Ascending aorta (tissue), 2 donors: ENCODE measurements at regions not wholly inside any gene's neighbourhood (a gene's known extent, or its start where the extent isn't known, plus 50 kb on each side); places are given as distances from the start of the nearest gene placed in this dataset.

Experiments used
- DNase-seq, 2 donors: peaks; one replicate each; pipeline ENCODE4 v3.0.0-alpha.2; 2019; ENCODE audit warnings: low spot score in 2 of 2
- H3K27ac ChIP-seq, 2 donors: fragments of 200-600 bp; sonication (generic); one replicate each; pipeline ENCODE4 v1.5.1; 2016 to 2017; ENCODE audit warnings: mild to moderate bottlenecking in 1 of 2
- H3K27me3 ChIP-seq: fragments of 200-600 bp; sonication (generic); one replicate; pipeline ENCODE4 v1.5.1; 2017
- H3K36me3 ChIP-seq, 2 donors: fragments of 200-600 bp; sonication (generic); one replicate each; pipeline ENCODE4 v1.5.1; 2016
- H3K4me1 ChIP-seq, 2 donors: fragments of 200-600 bp; sonication (generic); one replicate each; pipeline ENCODE4 v1.5.1; 2016 to 2017; ENCODE audit warnings: mild to moderate bottlenecking in 1 of 2
- H3K4me3 ChIP-seq, 2 donors: fragments of 200-600 bp; sonication (generic); one replicate each; pipeline ENCODE4 v1.5.1; 2016 to 2017; ENCODE audit warnings: mild to moderate bottlenecking in 1 of 2
- H3K9me3 ChIP-seq, 2 donors: fragments of 200-600 bp; sonication (generic); one replicate each; pipeline ENCODE4 v1.5.1; 2016
- CTCF ChIP-seq, 3 experiments: fragments of 200-600 bp in 2 of 3; fragments of 450-650 bp in 1 of 3; sonication (generic) in 2 of 3; IDR thresholded peaks; one replicate each; pipeline ENCODE4 v1.5.1; 2016 to 2019; ENCODE audit warnings: antibody characterized with exemption in 3 of 3, mild to moderate bottlenecking in 1 of 3, moderate library complexity in 1 of 3
- intact Hi-C: fragments of 100-400 bp; cut with DNase I; formaldehyde crosslinking; loops from one replicate; pipeline ENCODE4 v1.15.1; 2023

GRCh38 chr21:17915976-17916375, 96.8 kb upstream of the C21orf91 start:
- H3K27ac ChIP-seq: no peak overlapping the region
- no peaks in the 10 kb centered on the region for H3K9me3 ChIP-seq
- DNase-seq: no peak
- H3K4me1 ChIP-seq: no peaks in the 10 kb centered on the region
- no peaks in the 10 kb centered on the region for H3K36me3 ChIP-seq
- H3K27me3 ChIP-seq: no peaks in the 10 kb centered on the region
- intact Hi-C loops: no loop called here
- no peak for TF ChIP-seq CTCF (IDR thresholded peaks at IDR 0.05)
- no peak overlapping the region for H3K4me3 ChIP-seq

GRCh38 chr21:17911628-17912027, 92.5 kb upstream of the C21orf91 start:
- intact Hi-C loops: no loop called here
- Histone ChIP-seq H3K27ac (no peak overlapping the region), H3K9me3 (no peaks in the 10 kb centered on the region), H3K27me3 (no peaks in the 10 kb centered on the region), H3K36me3 (no peaks in the 10 kb centered on the region), H3K4me3 (no peak overlapping the region), H3K4me1 (no peaks in the 10 kb centered on the region)
- DNase-seq: no peak
- no peak for TF ChIP-seq CTCF (IDR thresholded peaks at IDR 0.05)

- H3K9me3 ChIP-seq: no peaks in the 10 kb centered on the region
- no peak for TF ChIP-seq CTCF (IDR thresholded peaks at IDR 0.05)
- no peak overlapping the region for H3K4me3 ChIP-seq
- no peaks in the 10 kb centered on the region for H3K4me1 ChIP-seq
- H3K27ac ChIP-seq: no peak overlapping the region
- H3K36me3 ChIP-seq: no peaks in the 10 kb centered on the region
- intact Hi-C loops: loop anchor here (1.0 kb wide), 1 partner anchor 225 kb away; no protein-coding TSS in a partner anchor
- H3K27me3 ChIP-seq: no peaks in the 10 kb centered on the region
- DNase-seq: no peak
These were observed 84.9 kb upstream of the C21orf91 start for GRCh38 chr21:17903929-17904639.

GRCh38 chr21:17903029-17903806, 84.1 kb upstream of the C21orf91 start:
- H3K4me1 ChIP-seq: no peaks in the 10 kb centered on the region
- no peak for DNase-seq
- no peak overlapping the region for H3K27ac ChIP-seq
- H3K9me3 ChIP-seq: no peaks in the 10 kb centered on the region
- intact Hi-C loops: loop anchor here (1.0 kb wide), 1 partner anchor 224 kb away; no protein-coding TSS in a partner anchor
- TF ChIP-seq CTCF (IDR thresholded peaks at IDR 0.05): peak in 2 of 3 experiments; percentile 9 to 21
- no peak overlapping the region for H3K4me3 ChIP-seq
- no peaks in the 10 kb centered on the region for H3K27me3 ChIP-seq
- H3K36me3 ChIP-seq: no peaks in the 10 kb centered on the region

GRCh38 chr21:17901458-17902079, 82.4 kb upstream of the C21orf91 start:
- no peak overlapping the region for H3K4me3 ChIP-seq
- no peak for TF ChIP-seq CTCF (IDR thresholded peaks at IDR 0.05)
- intact Hi-C loops: no loop called here
- no peaks in the 10 kb centered on the region for H3K27me3 ChIP-seq
- no peaks in the 10 kb centered on the region for H3K4me1 ChIP-seq
- no peaks in the 10 kb centered on the region for H3K9me3 ChIP-seq
- no peaks in the 10 kb centered on the region for H3K36me3 ChIP-seq
- no peak for DNase-seq
- H3K27ac ChIP-seq: no peak overlapping the region
